ENCODE measurements at regions not wholly inside any gene's neighbourhood (a gene's known extent, or its start where the extent isn't known, plus 50 kb on each side); places are given as distances from the start of the nearest gene placed in this dataset.

DNA sequence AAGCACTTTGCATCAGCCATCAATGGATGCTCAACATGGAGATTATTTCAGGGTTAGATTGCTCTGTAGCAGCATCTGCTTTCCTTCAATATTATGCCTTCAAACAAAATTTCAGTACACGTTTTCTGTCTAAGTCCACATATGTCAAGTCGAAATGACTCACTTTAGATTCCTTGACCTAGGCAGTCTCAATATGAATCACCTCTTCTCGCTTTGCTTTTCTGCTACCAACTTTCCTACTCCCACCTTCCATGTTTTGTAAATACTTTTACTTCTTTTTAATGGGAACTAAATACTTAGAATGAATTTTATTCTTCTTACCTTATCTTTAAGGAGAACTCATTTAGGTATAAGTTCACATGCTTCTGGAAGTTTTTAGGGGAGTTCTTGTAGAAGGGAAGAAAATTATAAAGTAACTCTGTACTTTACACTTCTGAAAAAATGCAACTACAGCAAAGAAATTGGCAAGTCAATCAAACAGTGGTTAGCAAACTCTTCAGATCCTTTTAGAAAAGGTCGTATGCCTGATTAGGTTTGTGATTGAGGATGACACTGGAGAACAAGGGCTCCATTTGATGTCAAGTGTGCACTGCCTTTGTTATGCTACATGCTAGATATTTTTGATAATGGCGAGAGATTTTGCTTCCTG lies 478.5 kb upstream of the SMARCA2 start:
- TF ChIP-seq GATA2 (IDR thresholded peaks at IDR 0.05; ENCODE audit: low read depth, low read length) (no peak), GATA3 (IDR thresholded peaks at IDR 0.05; ENCODE audit: low read depth, low read length) (no peak)
